GM19438 (cell line): ENCODE measurements at regions not wholly inside any gene's neighbourhood (a gene's known extent, or its start where the extent isn't known, plus 50 kb on each side); places are given as distances from the start of the nearest gene placed in this dataset.
"Not testable (repeated sequence)": the region's sequence is repeated elsewhere in the genome, so short reads cannot be mapped to it uniquely, and the experiment has no call there.

Experiments used
- ATAC-seq: cut with Tn5 transposase; IDR thresholded peaks from one replicate; pipeline ENCODE4 v1.9.1; 2021; ENCODE audit warnings: low read depth; ENCODE audit not compliant: unreplicated experiment

DNA sequence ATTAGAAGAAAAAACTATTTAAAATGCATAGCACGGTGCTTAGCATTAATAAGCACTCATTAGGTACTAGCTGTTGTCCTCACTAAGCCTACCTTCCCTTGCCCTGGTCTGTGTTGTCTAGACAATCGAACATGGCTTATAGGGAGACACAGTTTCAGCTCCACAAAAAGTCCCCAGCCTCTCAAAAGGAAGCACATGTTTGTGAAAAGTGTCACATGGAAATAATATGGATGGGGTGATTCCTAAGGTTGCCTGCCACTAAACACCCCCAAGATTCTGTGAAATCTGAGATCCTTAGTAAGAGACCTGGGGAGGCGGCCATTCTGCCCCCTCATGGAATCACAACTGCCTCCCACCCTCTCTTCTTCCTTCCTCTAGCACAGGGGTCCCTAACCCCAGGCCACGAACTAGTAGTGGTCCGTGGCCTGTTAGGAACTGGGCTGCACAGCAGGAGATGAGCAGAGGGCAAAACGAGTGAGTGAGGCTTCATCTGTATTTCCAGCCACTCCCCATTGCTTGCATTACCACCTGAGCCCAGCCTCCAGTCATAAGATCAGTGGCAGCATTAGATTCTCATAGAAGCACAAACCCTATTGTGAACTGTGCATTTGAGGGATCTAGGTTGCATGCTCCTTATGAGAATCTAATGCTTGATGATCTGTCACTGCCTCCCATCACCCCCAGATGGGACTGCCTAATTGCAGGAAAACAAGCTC is 59.6 kb upstream of the NDUFV2 start:
- no peak for ATAC-seq

DNA sequence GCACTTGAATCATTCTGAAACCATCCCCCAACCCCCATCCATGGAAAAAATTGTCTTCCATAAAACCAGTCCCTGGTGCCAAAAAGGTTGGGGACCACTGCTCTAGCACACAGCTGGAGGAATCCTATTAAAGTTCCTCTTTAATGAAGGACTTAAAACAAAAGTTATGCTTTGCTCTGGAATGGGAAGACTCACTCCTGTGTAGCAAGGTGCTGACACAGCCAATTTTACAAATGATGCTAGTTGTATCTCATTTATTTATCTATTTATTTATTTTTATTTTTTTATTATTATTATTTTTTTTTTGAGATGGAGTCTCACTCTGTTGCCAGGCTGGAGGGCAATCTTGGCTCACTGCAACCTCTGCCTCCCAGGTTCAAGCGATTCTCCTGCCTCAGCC is 58.9 kb upstream of the NDUFV2 start:
- no peak for ATAC-seq

DNA sequence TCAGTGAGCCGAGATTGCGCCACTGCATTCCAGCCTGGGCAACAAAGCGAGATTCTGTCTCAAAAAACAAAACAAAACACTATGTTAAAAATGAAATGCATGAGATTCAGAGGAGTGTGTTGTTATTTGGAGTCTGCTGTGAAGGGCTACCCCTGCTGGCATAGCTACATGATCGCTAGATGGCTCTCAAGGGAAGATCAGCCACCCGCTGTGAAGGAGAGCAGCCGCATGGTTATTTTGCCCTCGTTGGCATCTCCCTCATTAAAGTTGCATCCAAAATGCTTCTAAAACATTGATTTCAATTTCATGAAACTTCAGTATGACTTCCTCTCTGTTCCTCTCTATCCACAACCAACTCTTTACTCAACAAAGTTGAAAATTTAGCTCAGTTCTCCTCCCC is 54.8 kb upstream of the NDUFV2 start:
- no peak for ATAC-seq

DNA sequence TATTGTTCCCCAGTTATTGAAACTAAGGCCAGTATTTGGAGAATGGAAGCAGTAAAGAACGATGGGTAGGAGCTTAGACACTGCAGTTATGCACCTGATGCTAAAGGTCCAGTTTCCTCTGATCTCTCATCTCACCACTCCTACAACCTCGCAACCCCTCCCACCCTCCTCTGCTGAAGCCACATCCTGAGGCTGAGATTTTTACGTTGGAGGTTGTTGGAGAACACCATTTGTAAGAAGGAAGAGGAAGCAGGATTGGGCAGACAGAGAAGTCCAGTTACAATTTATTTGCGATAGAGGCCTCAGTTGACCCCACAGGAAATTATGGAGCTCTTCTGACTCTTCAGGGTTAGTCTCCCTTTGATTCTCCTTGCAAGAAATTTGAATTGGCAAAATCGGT is 54.3 kb upstream of the NDUFV2 start:
- ATAC-seq: no peak

DNA sequence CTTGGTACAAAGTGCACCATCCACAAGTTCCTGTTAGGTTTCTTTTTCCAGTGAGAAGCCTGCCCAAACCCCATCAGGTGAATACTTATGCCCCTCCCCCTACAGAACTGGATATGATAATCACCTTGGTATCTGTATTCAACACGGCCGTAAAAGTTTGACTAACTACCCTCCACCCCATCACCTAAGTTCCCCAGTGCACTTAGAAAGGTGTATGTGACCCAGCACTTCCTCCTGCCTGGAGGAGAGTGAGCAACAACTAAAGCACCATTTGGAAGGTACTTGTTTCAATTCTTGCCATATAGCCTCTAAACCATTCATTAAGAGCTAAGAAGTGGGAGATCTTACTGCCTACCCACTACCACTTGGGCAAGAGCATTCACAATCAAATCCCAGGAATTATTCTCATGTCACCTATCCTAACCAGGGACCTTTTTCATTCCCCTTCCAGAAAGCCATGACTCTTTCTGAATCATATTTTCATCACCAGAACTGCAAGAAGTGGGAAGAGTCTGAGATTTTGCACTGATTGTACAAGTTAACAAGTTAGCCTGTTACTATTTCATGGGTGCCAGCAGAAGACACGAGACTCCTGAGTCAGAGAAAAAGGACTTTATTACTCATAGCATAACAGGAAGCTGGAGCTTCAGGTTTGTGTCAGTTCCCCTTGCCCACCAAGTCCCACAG is 53.5 kb upstream of the NDUFV2 start:
- no peak for ATAC-seq

DNA sequence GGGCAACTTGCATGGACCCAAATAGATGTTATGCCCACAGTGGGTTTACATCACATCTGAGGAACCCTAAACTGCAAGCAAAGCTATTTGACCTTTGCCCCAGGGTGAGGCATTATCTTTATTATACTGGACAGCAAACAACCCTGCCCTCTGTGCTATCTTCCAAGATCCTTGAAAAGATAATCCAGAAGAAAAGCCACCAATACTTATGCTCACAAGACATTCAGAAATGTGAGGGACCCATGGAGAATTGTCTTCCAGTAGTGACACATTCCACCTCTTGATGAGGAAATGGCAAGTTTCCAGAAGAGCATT is 53.0 kb upstream of the NDUFV2 start:
- ATAC-seq: no peak

DNA sequence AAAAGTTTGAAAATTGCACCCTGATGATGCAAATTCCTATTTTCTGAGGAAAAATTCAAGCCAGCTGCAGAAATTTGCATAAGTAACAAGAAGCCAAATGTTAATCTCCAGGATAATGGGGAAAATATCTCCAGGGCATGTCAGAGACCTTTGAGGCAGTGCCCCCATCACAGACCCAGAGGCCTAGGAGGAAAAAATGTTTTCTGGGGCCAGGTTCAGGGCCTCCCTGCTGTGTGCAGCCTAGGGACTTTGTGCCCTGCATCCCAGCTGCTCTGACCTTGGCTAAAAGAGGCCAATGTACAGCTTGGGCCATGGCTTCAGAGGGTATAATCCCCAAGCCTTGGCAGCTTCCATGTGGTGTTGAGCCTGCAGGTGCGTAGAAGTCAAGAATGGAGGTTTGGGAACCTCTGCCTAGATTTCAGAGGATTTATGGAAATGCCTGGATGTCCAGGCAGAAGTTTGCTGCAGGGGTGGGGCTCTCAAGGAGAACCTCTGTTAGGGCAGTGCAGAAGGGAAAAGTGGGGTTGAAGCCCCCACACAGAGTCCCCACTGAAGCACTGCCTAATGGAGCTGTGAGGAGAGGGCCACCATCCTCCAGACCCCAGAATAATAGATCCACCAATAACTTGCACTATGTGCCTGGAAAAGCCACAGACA is 51.7 kb upstream of the NDUFV2 start:
- ATAC-seq: not testable (repeated sequence)
